ENCODE measurements at regions not wholly inside any gene's neighbourhood (a gene's known extent, or its start where the extent isn't known, plus 50 kb on each side); places are given as distances from the start of the nearest gene placed in this dataset.

DNA sequence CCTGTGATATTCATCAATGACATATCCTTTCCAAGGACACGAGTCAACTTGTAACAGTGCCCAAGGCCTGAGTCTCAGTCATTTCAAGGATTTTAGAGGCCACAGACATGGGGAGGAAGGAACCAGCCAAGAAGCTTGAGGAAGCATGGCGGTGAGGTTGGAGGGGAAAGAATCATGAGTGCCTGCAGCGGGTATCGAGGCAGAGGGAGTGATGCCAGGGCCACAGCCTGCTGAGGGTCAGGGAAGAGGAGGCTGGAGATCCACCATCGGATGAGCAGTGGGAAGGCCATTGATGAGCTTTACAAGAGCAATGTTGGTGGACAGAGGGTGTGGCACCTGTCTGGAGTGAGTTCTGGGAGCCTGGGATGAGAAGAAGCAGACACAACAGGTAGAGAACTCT, 88.5 kb upstream of the IER5L start:
- TF ChIP-seq, protein P1, sequence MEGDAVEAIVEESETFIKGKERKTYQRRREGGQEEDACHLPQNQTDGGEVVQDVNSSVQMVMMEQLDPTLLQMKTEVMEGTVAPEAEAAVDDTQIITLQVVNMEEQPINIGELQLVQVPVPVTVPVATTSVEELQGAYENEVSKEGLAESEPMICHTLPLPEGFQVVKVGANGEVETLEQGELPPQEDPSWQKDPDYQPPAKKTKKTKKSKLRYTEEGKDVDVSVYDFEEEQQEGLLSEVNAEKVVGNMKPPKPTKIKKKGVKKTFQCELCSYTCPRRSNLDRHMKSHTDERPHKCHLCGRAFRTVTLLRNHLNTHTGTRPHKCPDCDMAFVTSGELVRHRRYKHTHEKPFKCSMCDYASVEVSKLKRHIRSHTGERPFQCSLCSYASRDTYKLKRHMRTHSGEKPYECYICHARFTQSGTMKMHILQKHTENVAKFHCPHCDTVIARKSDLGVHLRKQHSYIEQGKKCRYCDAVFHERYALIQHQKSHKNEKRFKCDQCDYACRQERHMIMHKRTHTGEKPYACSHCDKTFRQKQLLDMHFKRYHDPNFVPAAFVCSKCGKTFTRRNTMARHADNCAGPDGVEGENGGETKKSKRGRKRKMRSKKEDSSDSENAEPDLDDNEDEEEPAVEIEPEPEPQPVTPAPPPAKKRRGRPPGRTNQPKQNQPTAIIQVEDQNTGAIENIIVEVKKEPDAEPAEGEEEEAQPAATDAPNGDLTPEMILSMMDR (IDR thresholded peaks at IDR 0.05; ENCODE audit: extremely low read depth in 1 of 2, insufficient read depth in 1 of 2, low read depth in 1 of 2, low read length in 2 of 2): no peak
- TF ChIP-seq EZH2 (IDR thresholded peaks at IDR 0.05; ENCODE audit: borderline replicate concordance, low read depth, low read length, severe bottlenecking): no peak
- no peak for TF ChIP-seq GATA2 (IDR thresholded peaks at IDR 0.05; ENCODE audit: insufficient read depth, insufficient read length, low read depth, low read length)
- TF ChIP-seq POLR2A (IDR thresholded peaks at IDR 0.05; ENCODE audit: low read depth, low read length): no peak

All from endothelial cell of umbilical vein (primary cell).